Endothelial cell of umbilical vein (primary cell): ENCODE measurements at regions not wholly inside any gene's neighbourhood (a gene's known extent, or its start where the extent isn't known, plus 50 kb on each side); places are given as distances from the start of the nearest gene placed in this dataset.
A peak's percentile ranks its signal among the peaks of the same experiment; 100 is the strongest.

ENCODE experiments used
- BruUV-seq: library from RNA; stranded (reverse); fragments of 400-500 nt; replicated peaks from 2 replicates; lab custom pipeline; 2021; lab: Mats Ljungman, UMichigan
- CTCF ChIA-PET: fragments of 300-600, 350-600 bp; sonication (Branson Sonifier 250); formaldehyde crosslinking; loops from one replicate; lab custom pipeline; 2021; ENCODE audit warnings: antibody characterized with exemption, inconsistent platforms; lab: Charles Lee
- POLR2A ChIA-PET: fragments of 300-600, 350-600 bp; sonication (Branson Sonifier 250); formaldehyde crosslinking; loops from one replicate; lab custom pipeline; 2021; ENCODE audit warnings: antibody characterized with exemption, inconsistent platforms; lab: Charles Lee
- DNase-seq: peaks from one replicate; pipeline ENCODE4 v3.0.0-alpha.2; 2011; ENCODE audit warnings: low read depth, low spot score
- FAIRE-seq: peaks from 2 replicates; lab custom pipeline; 2011; peaks lifted over from hg19 to GRCh38; lab: Jason Lieb, UNC
- H2AFZ ChIP-seq: 2 replicates; pipeline ENCODE4 v1.6.0; 2012; ENCODE audit warnings: low read depth, low read length, control low read depth, inconsistent platforms
- H3K27ac ChIP-seq: 2 replicates; pipeline ENCODE4 v1.5.1; 2011; ENCODE audit warnings: low read depth, mild to moderate bottlenecking, control low read depth, low read length, moderate library complexity; ENCODE audit not compliant: insufficient read depth
- H3K27me3 ChIP-seq, 2 experiments: 2 replicates each; pipeline versions ENCODE4 v1.6.0 to v1.6.1; 2011; ENCODE audit warnings: low read length in 2 of 2, mixed read lengths in 1 of 2; ENCODE audit not compliant: control insufficient read depth in 2 of 2, insufficient read depth in 2 of 2
- H3K36me3 ChIP-seq, 2 experiments: 2 replicates in 1 of 2; 3 replicates in 1 of 2; pipeline ENCODE4 v1.5.1; 2011; ENCODE audit warnings: low read length in 2 of 2, mild to moderate bottlenecking in 1 of 2, moderate library complexity in 1 of 2; ENCODE audit not compliant: control insufficient read depth in 2 of 2, insufficient read depth in 2 of 2; ENCODE audit errors: extremely low read depth in 1 of 2
- H3K4me1 ChIP-seq: 3 replicates; pipeline ENCODE4 v1.5.1; 2011; ENCODE audit warnings: mild to moderate bottlenecking, low read length; ENCODE audit not compliant: control insufficient read depth, insufficient read depth; ENCODE audit errors: extremely low read depth
- H3K4me2 ChIP-seq: 2 replicates; pipeline ENCODE4 v1.6.1; 2011; ENCODE audit warnings: low read length, control low read depth, mixed read lengths; ENCODE audit not compliant: insufficient read depth
- H3K4me3 ChIP-seq, 3 experiments: fragments of 200-600 bp in 1 of 3; sonication (generic), shearing (Covaris generic) in 1 of 3; replicated peaks in 1 of 3; 2 replicates each; pipeline ENCODE4 v1.5.1; 2011 to 2016; ENCODE audit warnings: control low read depth in 3 of 3, low read length in 3 of 3, mild to moderate bottlenecking in 2 of 3, inconsistent platforms in 1 of 3, low read depth in 1 of 3, moderate library complexity in 1 of 3; ENCODE audit not compliant: insufficient read depth in 1 of 3
- H3K79me2 ChIP-seq: 2 replicates; pipeline ENCODE4 v1.6.0; 2012; ENCODE audit warnings: low read length, inconsistent platforms; ENCODE audit not compliant: control insufficient read depth, insufficient read depth
- H3K9ac ChIP-seq: replicated peaks from 2 replicates; pipeline ENCODE3; 2011; ENCODE audit warnings: low read length, control low read depth; ENCODE audit not compliant: insufficient read depth; ENCODE audit errors: extremely low read depth
- H3K9me1 ChIP-seq: replicated peaks from 3 replicates; pipeline ENCODE4 v1.6.0; 2011; ENCODE audit warnings: mild to moderate bottlenecking, low read length; ENCODE audit not compliant: control insufficient read depth, insufficient read depth; ENCODE audit errors: extremely low read depth
- H3K9me3 ChIP-seq: replicated peaks from 2 replicates; pipeline ENCODE4 v1.5.1; 2012; ENCODE audit warnings: low read length, inconsistent platforms; ENCODE audit not compliant: control insufficient read depth, insufficient read depth
- H4K20me1 ChIP-seq: replicated peaks from 2 replicates; pipeline ENCODE3; 2011; ENCODE audit warnings: mild to moderate bottlenecking, low read length; ENCODE audit not compliant: control insufficient read depth, insufficient read depth; ENCODE audit errors: extremely low read depth
- EZH2 ChIP-seq: IDR thresholded peaks from 2 replicates; pipeline ENCODE4 v1.6.1; 2012; ENCODE audit warnings: borderline replicate concordance, low read depth, mild to moderate bottlenecking, moderate library complexity, low read length, inconsistent platforms; ENCODE audit not compliant: severe bottlenecking
- FOS ChIP-seq: IDR thresholded peaks from 2 replicates; pipeline ENCODE4 v1.6.1; 2011; ENCODE audit warnings: mild to moderate bottlenecking, low read length, moderate library complexity, borderline replicate concordance; ENCODE audit not compliant: insufficient read depth
- GATA2 ChIP-seq: IDR thresholded peaks from 2 replicates; pipeline ENCODE4 v1.7.0; 2011; ENCODE audit warnings: low read depth, mild to moderate bottlenecking, moderate library complexity, mixed read lengths, low read length; ENCODE audit not compliant: insufficient read length, insufficient read depth
- JUN ChIP-seq: IDR thresholded peaks from 2 replicates; pipeline ENCODE4 v1.6.1; 2011; ENCODE audit warnings: borderline replicate concordance, low read depth; ENCODE audit not compliant: insufficient read length, insufficient read depth
- MYC ChIP-seq: IDR thresholded peaks from one replicate; pipeline ENCODE4 v1.6.1; 2011; ENCODE audit warnings: mild to moderate bottlenecking, low read depth, low read length
- POLR2A ChIP-seq: IDR thresholded peaks from 2 replicates; pipeline ENCODE4 v1.6.1; 2012; ENCODE audit warnings: low read depth, mild to moderate bottlenecking, control low read depth, low read length
- POLR2AphosphoS5 ChIP-seq: IDR thresholded peaks from 2 replicates; pipeline ENCODE4 v1.6.1; 2012; ENCODE audit warnings: low read depth, mild to moderate bottlenecking, control low read depth, low read length, moderate library complexity; ENCODE audit not compliant: insufficient read depth
- dilution Hi-C: fragments of 300-500 bp; cut with MboI; formaldehyde crosslinking; loops from one replicate; pipeline ENCODE4 v1.15.0; 2019; ENCODE audit warnings: low sequenced_read_pairs; ENCODE audit not compliant: extremely low pct_ligation_motif_present
- intact Hi-C: fragments of 100-400 bp; cut with micrococcal nuclease; formaldehyde crosslinking; loops from one replicate; pipeline ENCODE4 v1.10.0; 2022
- TF ChIP-seq, protein P1 (sequence below), 2 donors: IDR thresholded peaks; 1 replicate in 1 of 2; 2 replicates in 1 of 2; pipeline ENCODE4 v1.5.1; 2011; ENCODE audit warnings: low read length in 2 of 2, mild to moderate bottlenecking in 2 of 2, moderate library complexity in 2 of 2, control low read depth in 1 of 2, inconsistent platforms in 1 of 2, low read depth in 1 of 2; ENCODE audit not compliant: insufficient read depth in 1 of 2; ENCODE audit errors: extremely low read depth in 1 of 2
- TF ChIP-seq, protein P2 (sequence below): IDR thresholded peaks from 2 replicates; pipeline ENCODE4 v1.6.1; 2011; ENCODE audit not compliant: insufficient read depth, insufficient read length

GRCh38 chr3:112761062-112761638 lies 85.5 kb downstream of the CD200R1L start:
- no peaks in the 10 kb centered on the region for H3K27me3 ChIP-seq
- intact Hi-C loops (no loop called here), dilution Hi-C loops (no loop called here)
- ChIA-PET CTCF (interaction anchor here (0.8 to 3.6 kb wide), 7 partner anchors 12 to 218 kb away, joined by 3 to 20 read pairs (median 4); no protein-coding TSS in a partner anchor), POLR2A (interaction anchor here (0.7 kb wide), 1 partner anchor 25 kb away, joined by 3 read pairs; no protein-coding TSS in a partner anchor)
- DNase-seq (peak; percentile 79), FAIRE-seq (peak; percentile 67)
- BruUV-seq, result no TSS peak
- no peaks in the 10 kb centered on the region for H3K79me2 ChIP-seq
- no peak overlapping the region for H2AFZ ChIP-seq
- no peaks in the 10 kb centered on the region for H4K20me1 ChIP-seq
- no peaks in the 10 kb centered on the region for H3K9me1 ChIP-seq
- peak overlapping the region; percentile 31 for H3K27ac ChIP-seq
- peak overlapping the region; percentile 64 for H3K4me2 ChIP-seq
- no peaks in the 10 kb centered on the region for H3K36me3 ChIP-seq
- no peak overlapping the region for H3K4me3 ChIP-seq
- H3K9me3 ChIP-seq, result no peaks in the 10 kb centered on the region
- TF ChIP-seq POLR2A (no peak), POLR2AphosphoS5 (peak; percentile 17), GATA2 (no peak), FOS (peak; percentile 26), EZH2 (no peak), JUN (peak; percentile 64), MYC (no peak)
- TF ChIP-seq, protein P1, sequence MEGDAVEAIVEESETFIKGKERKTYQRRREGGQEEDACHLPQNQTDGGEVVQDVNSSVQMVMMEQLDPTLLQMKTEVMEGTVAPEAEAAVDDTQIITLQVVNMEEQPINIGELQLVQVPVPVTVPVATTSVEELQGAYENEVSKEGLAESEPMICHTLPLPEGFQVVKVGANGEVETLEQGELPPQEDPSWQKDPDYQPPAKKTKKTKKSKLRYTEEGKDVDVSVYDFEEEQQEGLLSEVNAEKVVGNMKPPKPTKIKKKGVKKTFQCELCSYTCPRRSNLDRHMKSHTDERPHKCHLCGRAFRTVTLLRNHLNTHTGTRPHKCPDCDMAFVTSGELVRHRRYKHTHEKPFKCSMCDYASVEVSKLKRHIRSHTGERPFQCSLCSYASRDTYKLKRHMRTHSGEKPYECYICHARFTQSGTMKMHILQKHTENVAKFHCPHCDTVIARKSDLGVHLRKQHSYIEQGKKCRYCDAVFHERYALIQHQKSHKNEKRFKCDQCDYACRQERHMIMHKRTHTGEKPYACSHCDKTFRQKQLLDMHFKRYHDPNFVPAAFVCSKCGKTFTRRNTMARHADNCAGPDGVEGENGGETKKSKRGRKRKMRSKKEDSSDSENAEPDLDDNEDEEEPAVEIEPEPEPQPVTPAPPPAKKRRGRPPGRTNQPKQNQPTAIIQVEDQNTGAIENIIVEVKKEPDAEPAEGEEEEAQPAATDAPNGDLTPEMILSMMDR (IDR thresholded peaks at IDR 0.05; ENCODE audit: extremely low read depth in 1 of 2, insufficient read depth in 1 of 2, low read depth in 1 of 2, low read length in 2 of 2), result no peak
- TF ChIP-seq, protein P2, sequence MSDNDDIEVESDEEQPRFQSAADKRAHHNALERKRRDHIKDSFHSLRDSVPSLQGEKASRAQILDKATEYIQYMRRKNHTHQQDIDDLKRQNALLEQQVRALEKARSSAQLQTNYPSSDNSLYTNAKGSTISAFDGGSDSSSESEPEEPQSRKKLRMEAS, result no peak
- peaks cover 16% of the 10 kb centered on the region for H3K4me1 ChIP-seq
- no peak overlapping the region for H3K9ac ChIP-seq
